Endodermal cell (in vitro differentiated cells): ENCODE measurements at regions not wholly inside any gene's neighbourhood (a gene's known extent, or its start where the extent isn't known, plus 50 kb on each side); places are given as distances from the start of the nearest gene placed in this dataset.

ENCODE experiments used
- DNase-seq: peaks from one replicate; pipeline ENCODE4 v3.0.0-alpha.2; 2017
- H3K27ac ChIP-seq: 2 replicates; pipeline ENCODE4 v1.5.1; 2013; ENCODE audit warnings: mild to moderate bottlenecking, low read depth, low read length, moderate library complexity
- H3K27me3 ChIP-seq: 2 replicates; pipeline ENCODE4 v1.6.1; 2013; ENCODE audit warnings: mild to moderate bottlenecking, low read length, moderate library complexity; ENCODE audit not compliant: insufficient read depth, control insufficient read depth, poor library complexity, severe bottlenecking
- H3K36me3 ChIP-seq: 2 replicates; pipeline ENCODE4 v1.7.0; 2013; ENCODE audit warnings: mild to moderate bottlenecking, low read length, moderate library complexity; ENCODE audit not compliant: control insufficient read depth, insufficient read depth
- H3K4me1 ChIP-seq: one replicate; pipeline ENCODE4 v1.7.0; 2013; ENCODE audit warnings: low read length; ENCODE audit not compliant: control insufficient read depth, insufficient read depth
- H3K4me3 ChIP-seq: 2 replicates; pipeline ENCODE4 v1.5.1; 2013; ENCODE audit warnings: mild to moderate bottlenecking, low read length, moderate library complexity
- H3K9ac ChIP-seq: 2 replicates; pipeline ENCODE4 v1.6.1; 2013; ENCODE audit warnings: mild to moderate bottlenecking, low read length, moderate library complexity; ENCODE audit not compliant: poor library complexity, severe bottlenecking; ENCODE audit errors: extremely low read depth
- H3K9me3 ChIP-seq: 2 replicates; pipeline ENCODE4 v1.6.1; 2013; ENCODE audit warnings: mild to moderate bottlenecking, low read length, moderate library complexity; ENCODE audit not compliant: control insufficient read depth
- H3K27ac Mint-ChIP-seq: 2 replicates; pipeline ENCODE4 v1.8.0; 2020; ENCODE audit warnings: mixed read lengths
- H3K27me3 Mint-ChIP-seq: 2 replicates; pipeline ENCODE4 v1.8.0; 2021; ENCODE audit warnings: mild to moderate bottlenecking, mixed read lengths; ENCODE audit not compliant: insufficient read depth
- H3K36me3 Mint-ChIP-seq: 2 replicates; pipeline ENCODE4 v1.8.0; 2020; ENCODE audit warnings: low read depth, mixed read lengths
- H3K4me1 Mint-ChIP-seq: 2 replicates; pipeline ENCODE4 v1.8.0; 2020; ENCODE audit warnings: mixed read lengths
- H3K4me3 Mint-ChIP-seq: 2 replicates; pipeline ENCODE4 v1.8.0; 2020; ENCODE audit warnings: mild to moderate bottlenecking, moderate library complexity, mixed read lengths
- H3K9me3 Mint-ChIP-seq: 2 replicates; pipeline ENCODE4 v1.8.0; 2020; ENCODE audit warnings: mild to moderate bottlenecking, mixed read lengths
- CTCF ChIP-seq: fragments of 200-600 bp; sonication (generic); conservative IDR thresholded peaks from 2 replicates; pipeline ENCODE4 v1.5.0; 2021; ENCODE audit warnings: antibody characterized with exemption, mild to moderate bottlenecking
- WGBS, 2 experiments: methylation state at CpG; one replicate each; pipeline versions ENCODE4 v1.1.5 to v1.1.7; 2013; ENCODE audit warnings: missing lambda C conversion rate in 2 of 2, mixed read lengths in 1 of 2; ENCODE audit not compliant: insufficient coverage in 1 of 2, insufficient read length in 1 of 2; 5-methylcytosine and 5-hydroxymethylcytosine counted together

- Histone ChIP-seq H3K9ac (no peak overlapping the region), H3K27ac (no peak overlapping the region), H3K4me1 (no peaks in the 10 kb centered on the region), H3K27me3 (no peaks in the 10 kb centered on the region), H3K36me3 (no peaks in the 10 kb centered on the region), H3K4me3 (no peak overlapping the region), H3K9me3 (no peaks in the 10 kb centered on the region)
- Mint-ChIP-seq H3K9me3 (peaks cover 2% of the 10 kb centered on the region), H3K27ac (no peak overlapping the region), H3K27me3 (peaks cover 7% of the 10 kb centered on the region), H3K36me3 (no peaks in the 10 kb centered on the region), H3K4me3 (no peak overlapping the region), H3K4me1 (peaks cover 6% of the 10 kb centered on the region)
- TF ChIP-seq CTCF: no peak
- WGBS, 2 experiments: 92 to 100% methylated on average over 2 of the region's 2 CpGs
- peak; percentile 27 for DNase-seq
Measured at GRCh38 chr17:51419476-51419875, 159.1 kb downstream of the UTP18 start.

- Mint-ChIP-seq H3K27me3 (peaks cover 7% of the 10 kb centered on the region), H3K4me3 (no peak overlapping the region), H3K4me1 (peaks cover 6% of the 10 kb centered on the region), H3K9me3 (peaks cover 2% of the 10 kb centered on the region), H3K27ac (no peak overlapping the region), H3K36me3 (no peaks in the 10 kb centered on the region)
- H3K4me1 ChIP-seq: no peaks in the 10 kb centered on the region
- no peak overlapping the region for H3K27ac ChIP-seq
- no peak overlapping the region for H3K9ac ChIP-seq
- WGBS, 2 experiments: 92 to 100% methylated on average over 2 to 3 of the region's 3 CpGs
- H3K27me3 ChIP-seq: no peaks in the 10 kb centered on the region
- no peak for TF ChIP-seq CTCF
- H3K4me3 ChIP-seq: no peak overlapping the region
- H3K9me3 ChIP-seq: no peaks in the 10 kb centered on the region
- DNase-seq: peak; percentile 13
- no peaks in the 10 kb centered on the region for H3K36me3 ChIP-seq
Measured at GRCh38 chr17:51421525-51421924, 161.2 kb downstream of the UTP18 start.

GRCh38 chr17:51422634-51423033 lies 162.3 kb downstream of the UTP18 start:
- Mint-ChIP-seq H3K9me3 (peaks cover 2% of the 10 kb centered on the region), H3K36me3 (no peaks in the 10 kb centered on the region), H3K27ac (no peak overlapping the region), H3K4me1 (peaks cover 6% of the 10 kb centered on the region), H3K27me3 (peaks cover 8% of the 10 kb centered on the region), H3K4me3 (no peak overlapping the region)
- Histone ChIP-seq H3K9ac (no peak overlapping the region), H3K27me3 (no peaks in the 10 kb centered on the region), H3K9me3 (no peaks in the 10 kb centered on the region), H3K4me1 (no peaks in the 10 kb centered on the region), H3K27ac (no peak overlapping the region), H3K4me3 (no peak overlapping the region), H3K36me3 (no peaks in the 10 kb centered on the region)
- peak; percentile 57 for DNase-seq
- no peak for TF ChIP-seq CTCF
- 84 to 87% methylated on average over 3 of the region's 3 CpGs for WGBS, 2 experiments
